GM13977 (cell line): ENCODE measurements at regions not wholly inside any gene's neighbourhood (a gene's known extent, or its start where the extent isn't known, plus 50 kb on each side); places are given as distances from the start of the nearest gene placed in this dataset.
"Not testable (repeated sequence)": the region's sequence is repeated elsewhere in the genome, so short reads cannot be mapped to it uniquely, and the experiment has no call there.

Experiments used
- DNase-seq: peaks from one replicate; pipeline ENCODE4 v3.0.0; 2012; ENCODE audit warnings: low spot score
- CTCF ChIP-seq: IDR thresholded peaks from 2 replicates; pipeline ENCODE4 v1.5.1; 2012; ENCODE audit warnings: mild to moderate bottlenecking, control low read depth; ENCODE audit not compliant: insufficient read depth; ENCODE audit errors: extremely low read depth, missing control alignments
- in situ Hi-C: fragments of 300-500 bp; cut with MboI; formaldehyde crosslinking; loops from one replicate; pipeline ENCODE4 v1.12.0; 2022; ENCODE audit warnings: low sequenced_read_pairs, low pct_unique_long_range_greater_than_20kb, mixed read lengths, inconsistent platforms; ENCODE audit not compliant: unreplicated experiment

- TF ChIP-seq CTCF: no peak
- no peak for DNase-seq
- in situ Hi-C loops: no loop called here
Observed at GRCh38 chr4:181018472-181018871, 1224.7 kb upstream of the TENM3 start.

- no peak for TF ChIP-seq CTCF
- in situ Hi-C loops: no loop called here
- no peak for DNase-seq
Observed at GRCh38 chr4:181018913-181019312, 1224.3 kb upstream of the TENM3 start.

- DNase-seq: no peak
- in situ Hi-C loops: no loop called here
- no peak for TF ChIP-seq CTCF
Observed at GRCh38 chr4:181020456-181020855, 1222.7 kb upstream of the TENM3 start.

- no peak for DNase-seq
- TF ChIP-seq CTCF: no peak
- in situ Hi-C loops: no loop called here
Observed at GRCh38 chr4:181021213-181021612, 1222.0 kb upstream of the TENM3 start.

- DNase-seq, in situ Hi-C loops: not testable (repeated sequence)
Observed at GRCh38 chr4:181030135-181030921, 1212.9 kb upstream of the TENM3 start.

GRCh38 chr4:181030961-181031360 lies 1212.2 kb upstream of the TENM3 start:
- DNase-seq: no peak
- in situ Hi-C loops: no loop called here
- no peak for TF ChIP-seq CTCF

GRCh38 chr4:181043486-181043885 lies 1199.7 kb upstream of the TENM3 start:
- TF ChIP-seq CTCF: no peak
- DNase-seq: no peak
- in situ Hi-C loops: no loop called here
